ENCODE measurements at regions not wholly inside any gene's neighbourhood (a gene's known extent, or its start where the extent isn't known, plus 50 kb on each side); places are given as distances from the start of the nearest gene placed in this dataset.

- H3K4me1 ChIP-seq (ENCODE audit: low read length) = 0 out of 2 replicates have a peak, but pooled peaks cover 3% of the 10 kb centered on the region
- H3K9ac ChIP-seq (ENCODE audit: low read length) = no peak overlapping the region
- H3K27ac ChIP-seq (ENCODE audit: low read length) = no peak overlapping the region
- no peaks in the 10 kb centered on the region for H3K79me2 ChIP-seq (ENCODE audit: low read length)
- no peaks in the 10 kb centered on the region for H3K36me3 ChIP-seq (replicated peaks; ENCODE audit: insufficient read depth, low read length)
- H3F3A ChIP-seq (ENCODE audit: insufficient read depth, low read length) = no peaks in the 10 kb centered on the region
- no peak overlapping the region for H3K4me3 ChIP-seq (ENCODE audit: low read length)
- no peaks in the 10 kb centered on the region for H3K9me3 ChIP-seq (replicated peaks; ENCODE audit: insufficient read depth, low read length)
- H3K27me3 ChIP-seq (replicated peaks; ENCODE audit: insufficient read depth, low read length) = no peaks in the 10 kb centered on the region
- H3K4me2 ChIP-seq (ENCODE audit: low read depth, low read length) = no peak overlapping the region
- no peak overlapping the region for H2AFZ ChIP-seq (ENCODE audit: low read length)
- TF ChIP-seq EZH2phosphoT487 (IDR thresholded peaks at IDR 0.05; ENCODE audit: low read length) (no peak), EZH2 (optimal IDR thresholded peaks at IDR 0.05; ENCODE audit: low read depth, low read length) (no peak), CTCF (IDR thresholded peaks at IDR 0.05; ENCODE audit: low read length) (no peak)
- no peak for DNase-seq
- no peaks in the 10 kb centered on the region for H4K20me1 ChIP-seq (ENCODE audit: insufficient read depth, low read length)
- no peaks in the 10 kb centered on the region for H3K9me2 ChIP-seq (replicated peaks; ENCODE audit: insufficient read depth, low read length)
Observed at GRCh38 chr6:19536838-19537237, 300.3 kb upstream of the ID4 start.

- DNase-seq = peak; percentile 62
- no peak overlapping the region for H3K9ac ChIP-seq (ENCODE audit: low read length)
- H3K9me3 ChIP-seq (replicated peaks; ENCODE audit: insufficient read depth, low read length) = no peaks in the 10 kb centered on the region
Observed at GRCh38 chr6:19538096-19538495, 299.1 kb upstream of the ID4 start.

GRCh38 chr6:19547507-19547906 is 289.7 kb upstream of the ID4 start:
- no peak overlapping the region for H3K27ac ChIP-seq (ENCODE audit: low read length)
- no peak overlapping the region for H3K4me2 ChIP-seq (ENCODE audit: low read depth, low read length)
- no peaks in the 10 kb centered on the region for H3K27me3 ChIP-seq (replicated peaks; ENCODE audit: insufficient read depth, low read length)
- DNase-seq = no peak
- H3K36me3 ChIP-seq (replicated peaks; ENCODE audit: insufficient read depth, low read length) = no peaks in the 10 kb centered on the region
- no peak overlapping the region for H3K9ac ChIP-seq (ENCODE audit: low read length)
- H3K4me3 ChIP-seq (ENCODE audit: low read length) = no peak overlapping the region
- no peaks in the 10 kb centered on the region for H4K20me1 ChIP-seq (ENCODE audit: insufficient read depth, low read length)
- H3K4me1 ChIP-seq (ENCODE audit: low read length) = no peaks in the 10 kb centered on the region
- no peaks in the 10 kb centered on the region for H3K79me2 ChIP-seq (ENCODE audit: low read length)
- no peaks in the 10 kb centered on the region for H3F3A ChIP-seq (ENCODE audit: insufficient read depth, low read length)
- no peak for TF ChIP-seq CTCF (IDR thresholded peaks at IDR 0.05; ENCODE audit: low read length)
- TF ChIP-seq EZH2 (optimal IDR thresholded peaks at IDR 0.05; ENCODE audit: low read depth, low read length) = no peak
- no peak for TF ChIP-seq EZH2phosphoT487 (IDR thresholded peaks at IDR 0.05; ENCODE audit: low read length)
- H2AFZ ChIP-seq (ENCODE audit: low read length) = no peak overlapping the region
- H3K9me2 ChIP-seq (replicated peaks; ENCODE audit: insufficient read depth, low read length) = no peaks in the 10 kb centered on the region
- H3K9me3 ChIP-seq (replicated peaks; ENCODE audit: insufficient read depth, low read length) = no peaks in the 10 kb centered on the region

More at GRCh38 chr6:19538096-19538495, 299.1 kb upstream of the ID4 start:
- no peaks in the 10 kb centered on the region for H4K20me1 ChIP-seq (ENCODE audit: insufficient read depth, low read length)
- no peak overlapping the region for H3K4me2 ChIP-seq (ENCODE audit: low read depth, low read length)
- no peaks in the 10 kb centered on the region for H3K36me3 ChIP-seq (replicated peaks; ENCODE audit: insufficient read depth, low read length)
- H3K4me1 ChIP-seq (ENCODE audit: low read length) = 0 out of 2 replicates have a peak, but pooled peaks cover 3% of the 10 kb centered on the region
- no peaks in the 10 kb centered on the region for H3K27me3 ChIP-seq (replicated peaks; ENCODE audit: insufficient read depth, low read length)
- H3K9me2 ChIP-seq (replicated peaks; ENCODE audit: insufficient read depth, low read length) = no peaks in the 10 kb centered on the region
- H3K79me2 ChIP-seq (ENCODE audit: low read length) = no peaks in the 10 kb centered on the region
- H2AFZ ChIP-seq (ENCODE audit: low read length) = no peak overlapping the region
- TF ChIP-seq CTCF (IDR thresholded peaks at IDR 0.05; ENCODE audit: low read length) (no peak), EZH2 (optimal IDR thresholded peaks at IDR 0.05; ENCODE audit: low read depth, low read length) (no peak), EZH2phosphoT487 (IDR thresholded peaks at IDR 0.05; ENCODE audit: low read length) (no peak)
- H3K27ac ChIP-seq (ENCODE audit: low read length) = peak overlapping the region; percentile 16; the same call in 1 of the 2 replicates
- H3K4me3 ChIP-seq (ENCODE audit: low read length) = no peak overlapping the region
- H3F3A ChIP-seq (ENCODE audit: insufficient read depth, low read length) = no peaks in the 10 kb centered on the region

Measured in MM.1S (cell line).